ENCODE measurements at regions not wholly inside any gene's neighbourhood (a gene's known extent, or its start where the extent isn't known, plus 50 kb on each side); places are given as distances from the start of the nearest gene placed in this dataset.

DNA sequence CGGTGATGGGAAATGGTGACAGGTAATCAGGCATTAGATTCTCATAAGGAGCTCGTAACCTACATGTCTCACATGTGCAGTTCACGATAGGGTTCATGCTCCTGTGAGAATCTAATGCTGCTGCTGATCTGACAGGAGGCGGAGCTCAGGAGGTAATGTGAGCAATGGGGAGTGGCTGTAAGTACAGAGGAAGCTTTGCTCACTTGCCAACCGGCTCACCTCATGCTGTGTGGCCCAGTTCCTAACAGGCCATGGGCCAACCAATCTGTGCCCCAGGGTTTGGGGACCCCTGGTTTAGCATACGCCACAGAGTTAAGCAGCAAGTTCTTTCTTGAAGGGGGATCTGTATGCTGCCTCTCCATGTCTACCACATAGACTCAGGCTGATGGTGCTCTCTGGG, 133.1 kb downstream of the IQUB start:
- TF ChIP-seq, protein P1, sequence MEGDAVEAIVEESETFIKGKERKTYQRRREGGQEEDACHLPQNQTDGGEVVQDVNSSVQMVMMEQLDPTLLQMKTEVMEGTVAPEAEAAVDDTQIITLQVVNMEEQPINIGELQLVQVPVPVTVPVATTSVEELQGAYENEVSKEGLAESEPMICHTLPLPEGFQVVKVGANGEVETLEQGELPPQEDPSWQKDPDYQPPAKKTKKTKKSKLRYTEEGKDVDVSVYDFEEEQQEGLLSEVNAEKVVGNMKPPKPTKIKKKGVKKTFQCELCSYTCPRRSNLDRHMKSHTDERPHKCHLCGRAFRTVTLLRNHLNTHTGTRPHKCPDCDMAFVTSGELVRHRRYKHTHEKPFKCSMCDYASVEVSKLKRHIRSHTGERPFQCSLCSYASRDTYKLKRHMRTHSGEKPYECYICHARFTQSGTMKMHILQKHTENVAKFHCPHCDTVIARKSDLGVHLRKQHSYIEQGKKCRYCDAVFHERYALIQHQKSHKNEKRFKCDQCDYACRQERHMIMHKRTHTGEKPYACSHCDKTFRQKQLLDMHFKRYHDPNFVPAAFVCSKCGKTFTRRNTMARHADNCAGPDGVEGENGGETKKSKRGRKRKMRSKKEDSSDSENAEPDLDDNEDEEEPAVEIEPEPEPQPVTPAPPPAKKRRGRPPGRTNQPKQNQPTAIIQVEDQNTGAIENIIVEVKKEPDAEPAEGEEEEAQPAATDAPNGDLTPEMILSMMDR (IDR thresholded peaks at IDR 0.05; ENCODE audit: low read depth, low read length) = no peak
- Histone ChIP-seq H3K4me3 (ENCODE audit: low read depth, low read length) (no peak overlapping the region), H3K9me3 (ENCODE audit: severe bottlenecking) (no peaks in the 10 kb centered on the region), H3K27ac (no peak overlapping the region), H3K27me3 (ENCODE audit: insufficient read depth, low read depth, severe bottlenecking) (no peaks in the 10 kb centered on the region), H3K36me3 (no peaks in the 10 kb centered on the region)
- no peak for DNase-seq

DNA sequence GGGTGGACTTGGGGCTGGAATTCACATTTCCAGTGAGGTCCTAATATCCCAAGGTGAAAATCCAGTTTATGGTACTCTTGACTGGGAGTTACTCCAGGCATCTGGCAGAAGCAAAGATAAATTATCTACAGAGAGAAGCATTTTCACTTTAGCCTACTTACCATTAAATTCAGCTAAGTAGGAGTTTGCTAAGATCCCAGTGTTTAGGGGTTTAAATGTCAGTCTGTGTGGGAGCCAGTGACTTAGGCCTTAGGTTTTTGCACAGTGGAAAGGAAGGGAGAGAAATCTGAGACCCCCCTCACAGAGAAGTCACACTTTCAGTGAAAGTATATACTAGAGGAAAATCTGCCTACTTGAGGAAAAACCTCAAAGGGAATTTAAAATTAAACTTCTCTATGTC, 134.2 kb downstream of the IQUB start:
- no peak for DNase-seq
- TF ChIP-seq, protein P1 (IDR thresholded peaks at IDR 0.05; ENCODE audit: low read depth, low read length) = no peak
- Histone ChIP-seq H3K27ac (no peak overlapping the region), H3K36me3 (no peaks in the 10 kb centered on the region), H3K9me3 (ENCODE audit: severe bottlenecking) (no peaks in the 10 kb centered on the region), H3K27me3 (ENCODE audit: insufficient read depth, low read depth, severe bottlenecking) (no peaks in the 10 kb centered on the region), H3K4me3 (ENCODE audit: low read depth, low read length) (no peak overlapping the region)

DNA sequence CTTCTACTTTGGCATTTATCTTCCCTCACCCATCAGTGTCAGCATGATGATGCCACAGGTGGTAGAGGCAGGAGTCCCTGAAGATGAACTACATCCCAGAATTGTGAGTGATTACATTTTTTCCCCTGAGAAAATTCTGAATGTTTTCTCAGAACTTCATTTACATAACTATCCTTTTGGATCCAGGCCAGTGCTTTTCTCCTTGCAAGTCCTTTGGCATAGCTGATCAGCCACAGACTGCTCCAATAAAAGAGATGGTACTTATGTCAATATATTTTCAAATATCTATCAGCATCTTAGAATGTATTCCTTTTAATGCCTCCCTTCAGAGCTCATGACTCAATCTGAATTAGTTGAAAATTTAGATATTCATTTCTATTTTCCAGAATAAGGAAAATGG, 135.5 kb downstream of the IQUB start:
- Histone ChIP-seq H3K27me3 (ENCODE audit: insufficient read depth, low read depth, severe bottlenecking) (no peaks in the 10 kb centered on the region), H3K4me3 (ENCODE audit: low read depth, low read length) (no peak overlapping the region), H3K9me3 (ENCODE audit: severe bottlenecking) (no peaks in the 10 kb centered on the region), H3K27ac (no peak overlapping the region), H3K36me3 (no peaks in the 10 kb centered on the region)
- TF ChIP-seq, protein P1 (IDR thresholded peaks at IDR 0.05; ENCODE audit: low read depth, low read length) = no peak
- no peak for DNase-seq

DNA sequence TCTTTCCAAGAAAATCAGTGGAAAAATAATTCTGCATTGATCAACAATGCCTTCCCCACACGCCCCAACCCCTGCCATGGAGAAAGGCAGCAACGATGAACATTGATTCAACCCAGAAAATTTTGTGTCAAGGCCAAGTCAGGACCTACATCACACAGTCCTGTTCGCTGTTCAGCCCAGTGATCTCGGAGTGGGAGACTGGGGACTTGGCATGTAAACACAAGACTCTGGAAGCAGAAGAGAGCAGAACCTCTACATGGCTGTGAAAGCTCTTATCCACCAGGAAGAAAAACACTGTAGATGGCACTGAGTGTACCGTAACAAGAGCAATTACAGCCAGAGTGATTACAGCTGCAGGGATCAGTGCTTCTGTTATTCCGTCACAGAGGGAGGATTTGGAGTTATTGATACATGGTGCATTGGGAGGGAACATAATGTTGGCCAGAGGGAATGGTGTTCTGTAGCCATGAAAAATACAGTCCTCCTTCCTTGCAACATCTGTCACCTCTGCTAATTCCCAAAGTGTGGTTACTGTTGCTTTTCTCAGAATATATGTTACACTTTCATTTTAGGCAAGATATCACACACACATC, 136.6 kb downstream of the IQUB start:
- Histone ChIP-seq H3K4me3 (ENCODE audit: low read depth, low read length) (no peak overlapping the region), H3K27ac (no peak overlapping the region), H3K36me3 (no peaks in the 10 kb centered on the region), H3K9me3 (ENCODE audit: severe bottlenecking) (no peaks in the 10 kb centered on the region), H3K27me3 (ENCODE audit: insufficient read depth, low read depth, severe bottlenecking) (no peaks in the 10 kb centered on the region)
- TF ChIP-seq, protein P1 (IDR thresholded peaks at IDR 0.05; ENCODE audit: low read depth, low read length) = no peak
- no peak for DNase-seq

DNA sequence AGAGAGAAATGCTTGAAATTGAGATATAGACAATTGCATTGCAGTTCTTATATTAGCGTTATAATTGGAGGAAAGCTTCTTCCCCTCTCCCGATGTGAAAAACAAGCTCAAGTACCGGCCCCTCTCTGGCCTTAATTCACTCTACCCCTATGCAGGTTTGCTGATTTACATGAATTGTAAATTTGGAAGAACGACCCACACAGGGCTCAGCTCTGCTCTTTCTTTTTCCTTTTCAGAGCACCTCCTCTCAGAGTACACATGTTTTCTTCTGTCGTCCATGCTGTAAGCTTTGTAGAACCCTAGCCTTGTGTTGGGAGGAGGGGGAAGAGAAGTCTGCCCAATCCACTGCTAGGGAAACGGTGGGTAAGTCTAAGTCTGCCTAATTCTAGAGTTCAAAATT, 140.8 kb downstream of the IQUB start:
- Histone ChIP-seq H3K36me3 (no peaks in the 10 kb centered on the region), H3K4me3 (ENCODE audit: low read depth, low read length) (no peak overlapping the region), H3K9me3 (ENCODE audit: severe bottlenecking) (no peaks in the 10 kb centered on the region), H3K27ac (no peak overlapping the region), H3K27me3 (ENCODE audit: insufficient read depth, low read depth, severe bottlenecking) (no peaks in the 10 kb centered on the region)
- TF ChIP-seq, protein P1 (IDR thresholded peaks at IDR 0.05; ENCODE audit: low read depth, low read length) = no peak
- no peak for DNase-seq

DNA sequence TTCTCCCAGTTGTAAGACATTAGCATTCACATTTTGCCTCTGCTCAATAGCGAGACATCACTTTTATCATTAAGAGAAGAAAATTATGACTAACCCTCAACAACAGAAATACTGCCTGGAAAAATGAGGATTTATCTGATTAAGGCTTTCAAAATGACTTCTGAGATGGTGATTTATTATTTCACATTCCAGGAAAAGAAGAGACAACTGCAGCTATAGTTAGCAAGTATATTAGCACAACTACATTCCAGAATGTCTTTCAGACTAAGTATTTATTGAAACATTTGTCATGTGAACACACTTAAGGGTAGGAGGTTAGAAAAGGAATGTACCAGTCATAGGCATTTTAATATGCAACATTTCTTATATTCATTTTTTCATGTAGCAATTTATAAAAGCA, 162.0 kb downstream of the IQUB start:
- no peaks in the 10 kb centered on the region for H3K36me3 ChIP-seq
- H3K27ac ChIP-seq = no peak overlapping the region
- H3K27me3 ChIP-seq (ENCODE audit: insufficient read depth, low read depth, severe bottlenecking) = no peaks in the 10 kb centered on the region
- no peaks in the 10 kb centered on the region for H3K9me3 ChIP-seq (ENCODE audit: severe bottlenecking)
- DNase-seq = no peak
- TF ChIP-seq, protein P1 (IDR thresholded peaks at IDR 0.05; ENCODE audit: low read depth, low read length) = no peak
- no peak overlapping the region for H3K4me3 ChIP-seq (ENCODE audit: low read depth, low read length)
